Esophagus (tissue), 2 donors: ENCODE measurements at regions not wholly inside any gene's neighbourhood (a gene's known extent, or its start where the extent isn't known, plus 50 kb on each side); places are given as distances from the start of the nearest gene placed in this dataset.

Experiments
- H3K27ac ChIP-seq, 2 donors: one replicate each; pipeline ENCODE4 v1.5.1; 2013; ENCODE audit warnings: low read depth in 2 of 2, mild to moderate bottlenecking in 2 of 2, inconsistent platforms in 1 of 2, low read length in 1 of 2, moderate library complexity in 1 of 2
- H3K27me3 ChIP-seq, 2 donors: one replicate each; pipeline ENCODE4 v1.6.1; 2013; ENCODE audit warnings: low read length in 2 of 2, control low read depth in 1 of 2, mild to moderate bottlenecking in 1 of 2; ENCODE audit not compliant: insufficient read depth in 2 of 2, control insufficient read depth in 1 of 2
- H3K36me3 ChIP-seq, 2 donors: one replicate each; pipeline ENCODE4 v1.6.1; 2013; ENCODE audit warnings: low read length in 1 of 2; ENCODE audit not compliant: control insufficient read depth in 2 of 2, insufficient read depth in 2 of 2
- H3K4me1 ChIP-seq, 2 donors: one replicate each; pipeline ENCODE4 v1.6.1; 2013; ENCODE audit warnings: low read length in 1 of 2; ENCODE audit not compliant: control insufficient read depth in 2 of 2, insufficient read depth in 2 of 2
- H3K4me3 ChIP-seq, 2 donors: one replicate each; pipeline ENCODE4 v1.5.1; 2013; ENCODE audit warnings: low read length in 2 of 2, mild to moderate bottlenecking in 2 of 2, low read depth in 1 of 2, moderate library complexity in 1 of 2
- H3K9me3 ChIP-seq, 2 donors: one replicate each; pipeline ENCODE4 v1.6.1; 2013; ENCODE audit warnings: mild to moderate bottlenecking in 2 of 2, low read depth in 1 of 2, low read length in 1 of 2, moderate library complexity in 1 of 2; ENCODE audit not compliant: control insufficient read depth in 2 of 2, insufficient read depth in 1 of 2
- WGBS, 2 donors: extraction: QIAGEN DNeasy Blood & Tissue Kit; methylation state at CpG; one replicate each; pipeline ENCODE4 v1.1.7; 2013; 5-methylcytosine and 5-hydroxymethylcytosine counted together
- donor health status: healthy with polysubstance abuse.
- donor health status: Bipolar disorder and iron deficiency.

GRCh38 chrX:38898261-38898660 lies 97.0 kb downstream of the MID1IP1 start:
- WGBS, 2 donors = 49 to 54% methylated on average over 6 of the region's 6 CpGs
- no peaks in the 10 kb centered on the region for H3K36me3 ChIP-seq
- no peaks in the 10 kb centered on the region for H3K9me3 ChIP-seq
- no peak overlapping the region for H3K4me3 ChIP-seq
- H3K27ac ChIP-seq = no peak overlapping the region
- H3K27me3 ChIP-seq = peaks cover 0 to 7% of the 10 kb centered on the region in 2 donors
- no peaks in the 10 kb centered on the region for H3K4me1 ChIP-seq

GRCh38 chrX:38899650-38900049 lies 98.4 kb downstream of the MID1IP1 start:
- Histone ChIP-seq H3K36me3 (no peaks in the 10 kb centered on the region), H3K27ac (no peak overlapping the region), H3K27me3 (peaks cover 0 to 7% of the 10 kb centered on the region in 2 donors), H3K4me1 (no peaks in the 10 kb centered on the region), H3K9me3 (no peaks in the 10 kb centered on the region), H3K4me3 (no peak overlapping the region)
- WGBS, 2 donors = 59 to 85% methylated on average over 1 of the region's 1 CpG

GRCh38 chrX:38900719-38901118 lies 99.5 kb downstream of the MID1IP1 start:
- H3K27ac ChIP-seq = no peak overlapping the region
- no peaks in the 10 kb centered on the region for H3K9me3 ChIP-seq
- H3K4me3 ChIP-seq = no peak overlapping the region
- 76 to 87% methylated on average over 6 of the region's 6 CpGs for WGBS, 2 donors
- no peaks in the 10 kb centered on the region for H3K36me3 ChIP-seq
- peaks cover 0 to 5% of the 10 kb centered on the region in 2 donors for H3K27me3 ChIP-seq
- no peaks in the 10 kb centered on the region for H3K4me1 ChIP-seq

GRCh38 chrX:38902972-38903492 lies 101.8 kb downstream of the MID1IP1 start:
- no peaks in the 10 kb centered on the region for H3K36me3 ChIP-seq
- H3K4me3 ChIP-seq = no peak overlapping the region
- no peaks in the 10 kb centered on the region for H3K9me3 ChIP-seq
- WGBS, 2 donors = 71 to 89% methylated on average over 13 of the region's 13 CpGs
- no peak overlapping the region for H3K27ac ChIP-seq
- peaks cover 0 to 3% of the 10 kb centered on the region in 2 donors for H3K27me3 ChIP-seq
- no peaks in the 10 kb centered on the region for H3K4me1 ChIP-seq

- no peaks in the 10 kb centered on the region for H3K36me3 ChIP-seq
- 77 to 83% methylated on average over 6 of the region's 6 CpGs for WGBS, 2 donors
Observed at GRCh38 chrX:38916801-38917200, 115.5 kb downstream of the MID1IP1 start.

GRCh38 chrX:38917954-38918353 lies 116.7 kb downstream of the MID1IP1 start:
- no peak overlapping the region for H3K4me3 ChIP-seq
- WGBS, 2 donors = 88 to 95% methylated on average over 4 of the region's 4 CpGs
- H3K9me3 ChIP-seq = no peaks in the 10 kb centered on the region
- H3K27me3 ChIP-seq = no peaks in the 10 kb centered on the region
- H3K27ac ChIP-seq = no peak overlapping the region
- H3K36me3 ChIP-seq = no peaks in the 10 kb centered on the region
- H3K4me1 ChIP-seq = no peaks in the 10 kb centered on the region

More at GRCh38 chrX:38916801-38917200, 115.5 kb downstream of the MID1IP1 start:
- H3K27me3 ChIP-seq = no peaks in the 10 kb centered on the region
- H3K9me3 ChIP-seq = no peaks in the 10 kb centered on the region
- H3K4me1 ChIP-seq = no peaks in the 10 kb centered on the region
- no peak overlapping the region for H3K27ac ChIP-seq
- no peak overlapping the region for H3K4me3 ChIP-seq

GRCh38 chrX:38919202-38919601 lies 117.9 kb downstream of the MID1IP1 start:
- H3K27ac ChIP-seq = no peak overlapping the region
- H3K36me3 ChIP-seq = no peaks in the 10 kb centered on the region
- H3K4me3 ChIP-seq = no peak overlapping the region
- H3K27me3 ChIP-seq = no peaks in the 10 kb centered on the region
- no peaks in the 10 kb centered on the region for H3K9me3 ChIP-seq
- no peaks in the 10 kb centered on the region for H3K4me1 ChIP-seq
- WGBS, 2 donors = 57 to 78% methylated on average over 2 of the region's 2 CpGs

- Histone ChIP-seq H3K4me3 (no peak overlapping the region), H3K27ac (no peak overlapping the region), H3K4me1 (no peaks in the 10 kb centered on the region), H3K27me3 (no peaks in the 10 kb centered on the region), H3K36me3 (no peaks in the 10 kb centered on the region), H3K9me3 (no peaks in the 10 kb centered on the region)
- WGBS, 2 donors = 88 to 89% methylated on average over 5 of the region's 5 CpGs
Observed at GRCh38 chrX:38919853-38920528, 118.7 kb downstream of the MID1IP1 start.

GRCh38 chrX:38923451-38923969 lies 122.3 kb downstream of the MID1IP1 start:
- no peak overlapping the region for H3K27ac ChIP-seq
- WGBS, 2 donors = 61 to 87% methylated on average over 3 of the region's 3 CpGs
- H3K4me1 ChIP-seq = no peaks in the 10 kb centered on the region
- H3K27me3 ChIP-seq = no peaks in the 10 kb centered on the region
- H3K4me3 ChIP-seq = no peak overlapping the region
- H3K36me3 ChIP-seq = no peaks in the 10 kb centered on the region
- no peaks in the 10 kb centered on the region for H3K9me3 ChIP-seq

GRCh38 chrX:38927592-38927991 lies 126.3 kb downstream of the MID1IP1 start:
- Histone ChIP-seq H3K9me3 (no peaks in the 10 kb centered on the region), H3K4me1 (no peaks in the 10 kb centered on the region), H3K4me3 (no peak overlapping the region), H3K27ac (no peak overlapping the region), H3K27me3 (no peaks in the 10 kb centered on the region), H3K36me3 (no peaks in the 10 kb centered on the region)
- 80 to 84% methylated on average over 3 of the region's 3 CpGs for WGBS, 2 donors
